ENCODE measurements at regions not wholly inside any gene's neighbourhood (a gene's known extent, or its start where the extent isn't known, plus 50 kb on each side); places are given as distances from the start of the nearest gene placed in this dataset.

DNA sequence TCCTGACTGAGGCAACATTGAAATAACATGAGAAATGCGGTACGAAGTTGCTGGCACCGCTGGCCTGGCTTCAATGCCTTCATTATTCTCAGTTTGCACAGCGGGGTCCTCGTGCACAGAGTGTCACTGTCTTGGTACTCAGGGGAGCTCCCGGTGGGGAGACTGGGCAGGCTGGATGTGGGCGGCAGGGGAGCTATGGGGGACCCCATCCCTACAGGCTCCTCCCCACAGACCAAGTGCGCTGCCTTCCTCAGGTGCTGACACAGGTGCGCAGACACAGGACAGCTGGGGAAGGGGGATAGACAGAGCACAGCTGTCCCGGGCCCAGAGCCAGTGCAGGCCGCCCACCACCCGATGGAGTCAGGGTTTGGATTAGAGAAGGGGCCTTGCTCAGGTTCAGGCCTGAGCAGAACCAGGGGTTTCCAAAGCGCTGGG lies 270.1 kb downstream of the ADGRD1 start:
- no peak for TF ChIP-seq POLR2A (IDR thresholded peaks at IDR 0.05; ENCODE audit: low read depth, low read length)
- no peak for TF ChIP-seq TAF1 (IDR thresholded peaks at IDR 0.05; ENCODE audit: borderline replicate concordance, low read depth, low read length)

Measured in GM12892 (cell line).